NCI-H1105 treated with DMSO at 0.1 percent for 48 hours (cell line): ENCODE measurements at regions not wholly inside any gene's neighbourhood (a gene's known extent, or its start where the extent isn't known, plus 50 kb on each side); places are given as distances from the start of the nearest gene placed in this dataset.

Experiments used
- DNase-seq: peaks from one replicate; lab custom pipeline; 2025; lab: John Stamatoyannopoulos, UW

- DNase-seq = no peak
These were observed 147.9 kb downstream of the IMPG2 start for GRCh38 chr3:101172516-101172915.

- DNase-seq = no peak
These were observed 148.6 kb downstream of the IMPG2 start for GRCh38 chr3:101171681-101172191.

GRCh38 chr3:101170806-101171558 lies 149.4 kb downstream of the IMPG2 start:
- no peak for DNase-seq

- DNase-seq = no peak
These were observed 150.2 kb downstream of the IMPG2 start for GRCh38 chr3:101170062-101170771.

- no peak for DNase-seq
These were observed 150.9 kb downstream of the IMPG2 start for GRCh38 chr3:101169516-101169915.

GRCh38 chr3:101167376-101167775 lies 153.0 kb downstream of the IMPG2 start:
- no peak for DNase-seq

- no peak for DNase-seq
These were observed 154.2 kb downstream of the IMPG2 start for GRCh38 chr3:101166150-101166549.

GRCh38 chr3:101163554-101163953 lies 156.8 kb downstream of the IMPG2 start:
- no peak for DNase-seq

- DNase-seq = no peak
These were observed 160.9 kb downstream of the IMPG2 start for GRCh38 chr3:101159478-101159877.

GRCh38 chr3:101158374-101158773 lies 162.0 kb downstream of the IMPG2 start:
- no peak for DNase-seq

- no peak for DNase-seq
These were observed 163.5 kb downstream of the IMPG2 start for GRCh38 chr3:101156787-101157345.

- no peak for DNase-seq
These were observed 162.6 kb upstream of the ABI3BP start for GRCh38 chr3:101155825-101156224.

- DNase-seq = no peak
These were observed 161.2 kb upstream of the ABI3BP start for GRCh38 chr3:101154401-101154800.

GRCh38 chr3:101151286-101151913 lies 158.2 kb upstream of the ABI3BP start:
- no peak for DNase-seq

GRCh38 chr3:101150504-101150903 lies 157.3 kb upstream of the ABI3BP start:
- DNase-seq = no peak

GRCh38 chr3:101149707-101150106 lies 156.5 kb upstream of the ABI3BP start:
- no peak for DNase-seq

- no peak for DNase-seq
These were observed 156.0 kb upstream of the ABI3BP start for GRCh38 chr3:101149251-101149650.

- DNase-seq = no peak
These were observed 154.8 kb upstream of the ABI3BP start for GRCh38 chr3:101148001-101148400.

GRCh38 chr3:101146946-101147345 lies 153.7 kb upstream of the ABI3BP start:
- no peak for DNase-seq

GRCh38 chr3:101144105-101144504 lies 150.9 kb upstream of the ABI3BP start:
- DNase-seq = no peak

GRCh38 chr3:101143012-101143411 lies 149.8 kb upstream of the ABI3BP start:
- no peak for DNase-seq

- DNase-seq = no peak
These were observed 148.9 kb upstream of the ABI3BP start for GRCh38 chr3:101142160-101142559.

- DNase-seq = no peak
These were observed 147.9 kb upstream of the ABI3BP start for GRCh38 chr3:101141135-101141534.
